ENCODE measurements at regions not wholly inside any gene's neighbourhood (a gene's known extent, or its start where the extent isn't known, plus 50 kb on each side); places are given as distances from the start of the nearest gene placed in this dataset.

DNA sequence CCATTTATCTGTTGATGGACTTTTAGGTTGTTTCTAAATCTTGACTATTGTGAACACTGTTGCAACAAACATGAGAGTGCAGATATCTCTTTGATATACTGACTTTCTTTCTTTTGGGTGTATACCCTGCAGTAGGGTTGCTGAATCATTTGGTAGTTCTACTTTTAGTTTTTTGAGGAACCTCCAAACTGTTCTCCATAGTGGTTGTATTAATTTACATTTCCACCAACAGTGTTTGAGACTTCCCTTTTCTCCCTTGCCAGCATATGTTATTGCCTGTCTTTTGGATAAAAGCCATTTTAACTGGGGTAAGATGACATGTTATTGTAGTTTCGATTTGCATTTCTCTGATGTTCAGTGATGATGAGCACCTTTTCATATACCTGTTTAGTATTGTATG is 330.0 kb downstream of the DDX10 start:
- DNase-seq = no peak

GRCh38 chr11:108997826-108998225 is 333.0 kb downstream of the DDX10 start:
- no peak for DNase-seq

GRCh38 chr11:109000531-109000930 is 335.7 kb downstream of the DDX10 start:
- no peak for DNase-seq

- DNase-seq = no peak
Observed at GRCh38 chr11:109001585-109001984, 336.7 kb downstream of the DDX10 start.

GRCh38 chr11:109012991-109013390 is 348.1 kb downstream of the DDX10 start:
- no peak for DNase-seq

DNA sequence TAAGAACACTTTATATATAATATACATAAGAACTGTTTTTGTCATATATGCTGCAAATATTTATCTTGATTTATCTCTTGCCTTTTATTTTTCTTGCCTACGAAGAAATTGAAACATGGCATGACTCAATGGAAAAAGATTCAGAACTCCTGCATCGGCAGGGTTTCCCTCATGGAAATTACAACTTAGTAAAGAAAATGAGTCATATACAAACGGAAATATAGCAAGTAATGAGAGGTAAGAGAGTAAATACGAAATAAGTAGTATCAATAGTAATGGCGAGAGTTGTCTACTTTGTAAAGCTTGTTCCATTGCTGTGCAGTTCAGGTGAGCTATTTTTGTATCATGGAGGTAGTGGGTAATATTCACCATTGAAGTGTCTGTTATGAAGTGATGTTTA is 350.4 kb downstream of the DDX10 start:
- DNase-seq = no peak

- DNase-seq = no peak
Observed at GRCh38 chr11:109016724-109017123, 351.9 kb downstream of the DDX10 start.

- DNase-seq = no peak
Observed at GRCh38 chr11:109017489-109017888, 352.6 kb downstream of the DDX10 start.

GRCh38 chr11:109018639-109019038 is 353.8 kb downstream of the DDX10 start:
- no peak for DNase-seq

DNA sequence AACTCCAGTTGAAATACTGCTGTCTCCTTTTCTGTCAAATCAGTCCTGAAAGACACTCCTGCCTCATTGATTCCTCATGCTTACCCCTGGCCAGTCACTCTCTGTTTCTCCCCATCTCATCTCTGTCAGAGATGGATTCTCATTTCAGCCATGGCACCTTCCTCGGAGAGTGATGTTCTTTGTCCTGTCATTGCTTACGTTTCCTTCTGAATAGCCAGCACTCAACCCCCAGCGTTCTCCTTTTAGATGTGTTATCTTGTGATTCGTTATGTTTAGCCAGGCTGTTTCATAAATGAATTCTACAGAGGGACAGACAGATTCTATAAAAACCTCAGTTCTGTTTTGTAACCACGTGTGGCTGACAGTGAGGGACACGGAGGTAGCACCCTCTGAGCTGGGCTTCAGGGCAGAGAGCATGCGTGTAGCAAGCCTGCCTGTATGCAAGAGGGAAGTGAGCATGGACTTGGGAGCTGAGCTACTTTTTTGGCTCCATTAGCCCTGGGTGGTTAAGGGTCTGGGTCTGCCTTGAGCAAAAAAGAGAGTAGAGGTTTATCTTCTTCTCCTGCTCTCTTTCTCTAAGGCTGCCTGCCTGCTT is 354.6 kb downstream of the DDX10 start:
- no peak for DNase-seq

GRCh38 chr11:109023036-109023435 is 358.2 kb downstream of the DDX10 start:
- no peak for DNase-seq

DNA sequence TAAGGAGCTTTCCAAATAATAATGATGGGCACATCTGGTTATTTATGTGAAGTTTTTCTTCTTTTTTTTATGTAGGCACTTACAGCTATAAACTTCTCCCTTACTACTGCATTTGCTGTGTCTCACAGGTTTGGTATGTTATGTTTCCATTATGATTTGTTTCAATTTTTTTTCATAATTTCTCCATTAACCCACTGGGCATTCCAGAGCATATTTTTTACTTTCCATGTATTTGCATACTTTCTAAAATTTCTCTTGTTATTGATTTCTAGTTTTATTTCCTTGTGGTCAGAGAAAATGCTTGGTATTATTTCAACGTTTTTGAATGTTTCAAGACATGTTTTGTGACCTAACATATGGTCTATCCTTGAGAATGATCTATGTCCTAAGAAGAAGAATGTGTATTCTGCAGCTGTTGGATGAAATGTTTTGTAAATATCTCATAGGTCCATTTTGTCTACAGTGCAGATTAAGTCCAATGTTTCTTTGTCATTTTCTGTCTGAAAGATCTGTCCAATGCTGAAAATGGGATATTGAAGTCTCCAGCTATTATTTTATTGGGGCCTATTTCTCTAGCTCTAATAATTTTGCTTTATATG is 362.1 kb downstream of the DDX10 start:
- DNase-seq = no peak

- DNase-seq = no peak
Observed at GRCh38 chr11:109027851-109028250, 363.0 kb downstream of the DDX10 start.

DNA sequence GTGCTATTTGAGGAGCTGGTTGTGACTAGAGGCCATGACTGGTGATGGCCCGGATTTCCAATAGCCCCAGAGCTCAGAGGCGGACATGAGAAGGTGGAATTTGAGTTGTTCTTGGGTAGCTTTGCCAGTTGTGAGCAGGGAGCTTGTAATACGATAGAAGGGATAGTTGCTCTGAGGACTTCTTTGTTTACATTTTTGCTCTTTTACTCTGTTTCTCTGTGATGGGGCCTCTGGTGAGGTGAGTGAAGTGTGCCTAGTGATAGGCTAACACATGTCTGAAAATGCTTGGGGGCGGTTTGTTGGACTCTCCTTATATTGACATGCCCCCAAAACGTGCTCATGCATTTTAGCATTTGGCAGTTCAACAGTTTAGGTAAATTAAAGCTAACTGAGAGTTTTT is 365.1 kb downstream of the DDX10 start:
- no peak for DNase-seq

DNA sequence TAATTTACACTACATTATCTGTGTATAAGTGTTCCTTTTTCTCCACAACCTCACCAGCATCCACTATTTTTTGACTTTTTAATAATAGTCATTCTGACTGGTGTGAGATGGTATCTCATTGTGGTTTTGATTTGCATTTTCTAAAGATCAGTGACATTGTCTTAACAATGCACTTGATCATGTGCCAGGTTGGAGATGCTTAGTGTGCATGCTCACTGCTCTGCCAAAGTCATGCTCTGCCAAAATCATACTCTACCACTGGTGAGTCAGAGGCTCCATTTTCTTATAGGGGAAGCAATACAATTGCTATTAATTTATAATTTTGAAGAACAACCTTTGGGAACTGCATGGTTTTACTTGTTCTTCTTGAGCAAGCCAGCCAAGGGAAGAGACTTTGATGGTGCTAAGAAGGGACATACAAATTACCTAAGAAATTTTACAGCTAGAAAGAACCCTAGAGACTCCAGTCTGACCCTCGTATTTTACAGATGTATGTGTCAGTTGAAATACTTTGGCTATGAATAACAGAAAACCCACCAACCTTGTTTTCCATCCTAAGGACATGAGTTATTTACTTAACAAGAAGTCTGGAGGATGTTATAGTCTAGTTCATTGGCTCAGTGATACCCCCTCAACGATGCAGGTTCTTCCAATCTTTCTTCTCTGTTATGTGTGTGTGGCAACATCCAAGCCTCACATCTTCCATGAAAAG is 368.9 kb downstream of the DDX10 start:
- no peak for DNase-seq

DNA sequence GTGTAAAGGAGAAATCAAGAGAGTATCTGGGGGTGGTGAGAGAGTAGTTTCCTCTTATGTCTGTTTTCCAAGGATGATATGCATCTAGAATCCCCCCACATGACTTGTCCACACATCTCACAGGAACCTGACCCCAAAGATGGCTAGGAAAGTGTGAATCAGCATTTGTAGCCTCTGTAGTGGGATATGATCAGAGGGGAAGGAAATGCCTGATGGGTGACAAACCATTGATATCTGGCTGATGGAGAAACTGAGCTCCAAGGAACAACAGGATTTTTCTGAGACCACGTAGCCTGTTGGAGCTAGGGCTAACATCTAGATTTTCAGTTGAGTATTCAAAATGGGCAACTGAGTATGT is 369.4 kb downstream of the DDX10 start:
- DNase-seq = no peak

GRCh38 chr11:109035284-109035683 is 370.4 kb downstream of the DDX10 start:
- no peak for DNase-seq

GRCh38 chr11:109036011-109036410 is 371.1 kb downstream of the DDX10 start:
- DNase-seq = no peak

DNA sequence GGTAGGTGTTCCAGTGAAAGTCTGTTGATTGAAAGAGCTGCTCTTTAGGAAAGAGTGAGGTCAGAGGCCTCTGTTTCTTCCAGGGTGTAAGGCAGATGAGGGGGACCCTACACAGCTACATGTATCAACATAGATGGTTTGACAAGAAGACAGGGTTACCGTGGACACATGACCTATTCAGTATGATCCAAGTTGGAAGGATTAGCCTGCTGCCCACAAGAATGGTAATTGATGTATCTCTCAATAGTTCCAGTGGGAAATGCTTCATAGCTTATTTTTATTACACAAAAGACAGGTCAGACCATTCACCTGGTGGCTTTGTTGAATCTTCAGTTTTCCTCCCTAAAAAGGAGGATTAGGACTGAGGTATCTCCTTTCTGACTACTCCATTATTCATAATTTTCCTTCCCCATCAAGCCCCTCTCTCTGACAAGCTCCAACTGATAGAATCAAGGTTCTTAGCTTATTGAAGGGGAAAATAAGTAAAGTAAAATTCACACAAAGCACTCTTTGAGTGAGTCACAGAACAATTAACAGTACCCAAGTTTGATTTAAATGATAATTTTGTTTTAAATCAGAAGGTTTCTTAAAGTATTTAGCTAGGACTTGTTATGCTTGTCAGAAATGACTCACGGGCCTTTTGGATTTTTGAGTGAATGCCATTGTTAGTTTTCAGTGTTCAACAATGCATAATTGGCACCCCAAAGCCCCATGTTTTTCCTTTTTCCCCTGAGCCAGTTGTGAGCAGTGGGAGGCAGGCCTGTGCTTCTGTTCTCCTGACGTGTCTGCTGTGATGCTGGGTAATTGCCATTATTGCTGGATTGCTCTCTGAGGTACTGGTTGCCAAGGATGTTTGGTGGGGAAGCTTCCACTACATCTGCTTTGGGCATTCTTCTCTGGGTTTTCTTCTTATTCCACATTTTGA is 373.2 kb downstream of the DDX10 start:
- DNase-seq = peak; percentile 15

- no peak for DNase-seq
Observed at GRCh38 chr11:109039611-109040010, 374.7 kb downstream of the DDX10 start.

GRCh38 chr11:109040303-109040702 is 375.4 kb downstream of the DDX10 start:
- DNase-seq = no peak

GRCh38 chr11:109041876-109042275 is 377.0 kb downstream of the DDX10 start:
- no peak for DNase-seq

GRCh38 chr11:109043315-109043714 is 378.4 kb downstream of the DDX10 start:
- DNase-seq = no peak

All from tongue (tissue), 1 donor.